ENCODE measurements at regions not wholly inside any gene's neighbourhood (a gene's known extent, or its start where the extent isn't known, plus 50 kb on each side); places are given as distances from the start of the nearest gene placed in this dataset.

- no peak for TF ChIP-seq ARID4B (CRISPR knock-in tag; IDR thresholded peaks at IDR 0.05; ENCODE audit: borderline replicate concordance)
- no peak for TF ChIP-seq CTCF (IDR thresholded peaks at IDR 0.05)
- TF ChIP-seq HMGXB4 (CRISPR knock-in tag; IDR thresholded peaks at IDR 0.05), result no peak
- TF ChIP-seq FOXK1 (CRISPR knock-in tag; IDR thresholded peaks at IDR 0.05), result no peak
- no peak for TF ChIP-seq MXD4 (CRISPR knock-in tag; IDR thresholded peaks at IDR 0.05; ENCODE audit: borderline replicate concordance)
- TF ChIP-seq ATF3 (CRISPR knock-in tag; conservative IDR thresholded peaks at IDR 0.05), result no peak
- TF ChIP-seq ATF2 (CRISPR knock-in tag; IDR thresholded peaks at IDR 0.05; ENCODE audit: borderline replicate concordance, low read depth), result no peak
- TF ChIP-seq ZNF232 (CRISPR knock-in tag; IDR thresholded peaks at IDR 0.05), result no peak
- TF ChIP-seq JUN (CRISPR knock-in tag; IDR thresholded peaks at IDR 0.05), result no peak
These were observed 62.7 kb upstream of the LSM14A start for GRCh38 chr19:34109596-34109995.
